Activated CD4-positive, alpha-beta T cell treated with anti-CD3 and anti-CD28 coated beads, Interleukin-2, amount 50 U/mL, for 48 hours (primary cell): ENCODE measurements at regions not wholly inside any gene's neighbourhood (a gene's known extent, or its start where the extent isn't known, plus 50 kb on each side); places are given as distances from the start of the nearest gene placed in this dataset.

Experiments used
- DNase-seq, 2 experiments: peaks; one replicate each; pipeline ENCODE4 v3.0.0-alpha.2; 2020

- DNase-seq = no peak
Observed at GRCh38 chr1:234932106-234932505, 196.5 kb downstream of the TOMM20 start.

- DNase-seq = no peak
Observed at GRCh38 chr1:234931404-234931973, 197.1 kb downstream of the TOMM20 start.

DNA sequence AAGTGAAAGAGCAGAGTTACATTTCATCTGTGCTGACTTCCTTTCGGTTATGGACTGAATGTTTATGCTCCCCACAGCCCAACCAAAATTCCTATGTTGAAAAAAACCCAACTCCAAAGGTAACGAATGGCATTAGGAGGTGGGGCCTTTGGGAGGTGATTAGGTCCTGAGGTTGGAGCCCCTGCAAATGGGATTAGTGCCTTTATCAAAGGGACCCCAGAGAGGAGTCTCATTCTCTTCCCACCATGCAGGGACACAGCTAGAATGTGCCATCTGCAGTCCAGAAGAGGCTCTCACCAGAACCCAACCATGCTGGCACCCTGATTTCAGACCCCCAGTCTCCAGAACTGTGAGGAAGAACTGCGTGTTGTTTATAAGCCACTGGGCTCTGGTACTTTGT is 199.3 kb downstream of the TOMM20 start:
- DNase-seq = no peak

- DNase-seq = no peak
Observed at GRCh38 chr1:234928642-234929041, 200.0 kb downstream of the TOMM20 start.

GRCh38 chr1:234927971-234928640 is 200.5 kb downstream of the TOMM20 start:
- peak in 1 of 2 experiments; percentile 37 for DNase-seq

- no peak for DNase-seq
Observed at GRCh38 chr1:234927312-234927970, 201.2 kb downstream of the TOMM20 start.

- DNase-seq = peak; percentile 57 to 67
Observed at GRCh38 chr1:234926559-234927311, 201.9 kb downstream of the TOMM20 start.

GRCh38 chr1:234926264-234926558 is 202.4 kb downstream of the TOMM20 start:
- no peak for DNase-seq

DNA sequence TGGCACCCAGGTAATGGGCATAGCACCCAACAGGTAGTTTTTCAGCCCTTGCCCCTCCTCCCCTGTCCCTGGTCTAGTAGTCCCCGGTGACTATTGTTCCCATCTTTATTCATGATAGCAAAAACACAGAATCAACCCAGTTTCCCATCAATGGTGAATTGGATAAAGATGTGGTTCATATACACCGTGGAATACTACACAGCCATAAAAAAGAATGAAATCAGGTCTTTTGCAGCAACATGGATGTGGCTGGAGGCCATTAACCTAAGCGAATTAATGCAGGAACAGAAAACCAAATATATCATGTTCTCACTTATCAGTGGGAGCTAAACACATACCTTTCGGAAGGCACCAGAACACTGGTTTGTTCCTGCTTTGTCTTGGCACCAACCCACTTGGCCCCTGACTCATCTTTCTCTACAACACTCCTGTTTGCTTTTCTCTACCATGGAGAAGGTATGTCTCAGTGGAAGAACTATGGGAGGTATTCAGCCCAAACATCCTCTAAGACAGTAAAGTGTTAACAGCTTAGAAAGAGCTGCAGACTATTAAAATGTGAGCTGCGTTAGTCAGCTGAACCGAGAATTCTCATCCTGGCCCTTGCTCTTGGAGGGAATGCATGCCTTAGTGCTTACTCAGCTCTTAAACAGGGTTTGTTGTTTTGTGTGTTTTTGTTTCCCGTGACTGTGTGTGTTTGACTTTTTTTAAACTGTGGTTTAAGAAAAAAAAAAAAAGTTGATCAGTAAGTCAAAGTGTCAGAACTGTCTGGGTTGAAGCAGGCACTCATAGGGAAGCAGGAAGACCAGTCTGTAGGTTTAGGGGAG is 203.0 kb downstream of the TOMM20 start:
- no peak for DNase-seq

DNA sequence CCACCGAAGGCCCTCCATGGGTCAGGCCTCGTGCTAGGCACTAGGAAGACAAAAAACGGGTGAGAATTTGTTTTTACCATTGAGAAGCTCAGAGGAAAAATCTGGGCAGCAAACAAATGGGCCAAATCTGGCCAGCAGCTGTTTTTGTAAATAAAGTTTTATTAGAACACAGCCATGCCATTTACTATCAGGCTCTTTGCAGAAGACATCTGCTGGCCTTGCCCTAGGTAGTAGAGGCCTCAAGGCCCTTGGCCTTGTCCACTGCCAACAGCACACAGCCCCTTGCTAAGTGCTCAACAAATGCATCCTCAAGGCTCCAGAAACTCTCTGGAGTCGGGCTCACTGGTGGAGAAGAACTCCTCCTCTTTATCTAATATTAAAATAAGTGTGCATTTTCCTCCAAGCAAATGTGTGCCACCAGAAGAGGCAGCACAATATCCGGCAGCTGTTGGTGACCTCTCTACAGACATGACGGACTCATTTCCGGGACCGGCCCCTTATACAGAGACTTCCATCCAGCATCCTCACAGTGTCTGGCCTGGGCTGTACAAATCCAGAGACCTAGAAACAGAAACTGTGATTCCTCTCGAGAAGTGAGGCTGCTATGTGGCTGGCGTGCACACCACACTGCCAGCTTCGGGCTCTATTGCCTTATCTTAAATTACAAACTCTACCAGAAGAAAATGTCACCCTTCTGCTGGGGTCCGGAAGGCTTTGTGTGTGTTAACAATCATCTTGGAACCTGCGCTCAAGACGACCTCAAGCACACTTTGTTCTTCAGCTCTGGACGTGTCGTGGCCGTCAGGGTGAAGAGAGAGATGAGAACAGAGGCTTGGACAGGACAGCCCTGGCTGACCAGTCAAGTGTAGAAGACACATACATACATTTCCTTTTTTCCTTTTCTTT is 203.9 kb downstream of the TOMM20 start:
- DNase-seq = no peak

- DNase-seq = no peak
Observed at GRCh38 chr1:234923626-234924025, 205.0 kb downstream of the TOMM20 start.

- DNase-seq = no peak
Observed at GRCh38 chr1:234922987-234923386, 205.7 kb downstream of the TOMM20 start.

GRCh38 chr1:234921266-234922062 is 207.2 kb downstream of the TOMM20 start:
- no peak for DNase-seq

GRCh38 chr1:234920843-234921140 is 207.8 kb downstream of the TOMM20 start:
- DNase-seq = no peak

DNA sequence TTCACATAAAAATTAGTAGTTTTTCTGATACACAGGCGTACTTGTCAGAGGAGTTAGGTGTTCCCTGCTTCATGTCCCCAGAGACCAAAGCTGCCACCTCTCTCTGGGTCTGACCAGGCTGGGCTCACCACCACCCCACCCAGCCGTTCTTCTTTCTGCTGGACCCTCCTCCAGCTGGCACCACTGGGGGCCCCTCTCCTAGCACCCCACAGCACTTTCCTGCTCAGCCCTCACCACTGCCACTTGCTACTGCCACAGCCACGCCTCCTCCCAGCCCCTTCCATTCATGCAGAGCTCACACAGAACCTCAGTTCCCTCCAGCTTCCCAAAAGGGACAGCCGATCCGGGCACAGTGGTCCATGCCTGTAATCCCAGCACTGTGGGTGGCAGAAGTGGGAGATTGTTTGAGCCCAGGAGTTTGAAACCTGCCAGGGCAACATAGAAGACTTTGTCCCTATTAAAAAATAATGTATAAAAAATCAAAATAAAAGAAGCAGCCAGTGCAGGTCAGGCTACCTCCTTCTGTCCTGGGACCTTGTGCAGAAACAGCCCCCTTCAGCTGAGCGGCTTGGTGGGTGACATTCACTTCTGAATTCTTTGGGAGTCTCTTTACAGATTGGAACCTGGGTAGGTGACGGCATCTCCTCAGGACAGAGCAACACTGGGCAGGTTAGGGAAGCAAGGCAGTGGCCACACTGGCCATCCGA is 208.3 kb downstream of the TOMM20 start:
- DNase-seq = no peak

- DNase-seq = no peak
Observed at GRCh38 chr1:234918961-234919761, 209.5 kb downstream of the TOMM20 start.

DNA sequence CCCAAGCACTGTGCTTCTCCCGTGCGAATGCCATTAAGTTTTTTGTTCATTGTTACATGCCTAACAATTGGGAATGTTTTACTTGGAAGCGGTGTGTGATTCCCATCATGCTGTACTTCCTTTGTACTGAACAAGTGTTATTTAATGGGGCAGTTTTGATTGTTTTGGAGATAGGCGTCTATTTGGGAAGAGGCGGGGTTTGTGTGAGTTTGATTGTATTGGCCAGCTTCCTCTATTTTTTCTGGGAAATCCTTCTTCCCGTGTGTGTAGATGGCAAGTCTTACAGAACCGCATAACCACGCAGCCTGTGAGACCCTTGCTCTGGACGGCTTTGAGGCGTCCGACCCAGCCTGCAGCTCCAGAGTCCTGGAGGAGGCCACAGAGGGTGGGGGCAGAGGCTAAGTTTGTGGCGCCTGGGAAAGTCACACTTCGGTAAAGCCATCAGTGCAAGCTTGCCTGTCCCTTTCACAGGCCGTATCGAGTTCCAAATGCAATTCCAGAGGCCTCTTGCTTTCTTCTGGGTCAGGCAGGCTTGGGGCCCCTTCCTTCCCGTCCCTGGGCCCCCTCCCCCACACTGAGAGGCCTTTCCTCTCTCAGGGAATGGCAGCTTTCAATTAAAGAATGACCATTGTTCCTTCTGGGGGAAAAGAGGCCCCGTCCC is 210.3 kb downstream of the TOMM20 start:
- no peak for DNase-seq

GRCh38 chr1:234917495-234918180 is 211.0 kb downstream of the TOMM20 start:
- no peak for DNase-seq
